ENCODE measurements at regions not wholly inside any gene's neighbourhood (a gene's known extent, or its start where the extent isn't known, plus 50 kb on each side); places are given as distances from the start of the nearest gene placed in this dataset.

DNA sequence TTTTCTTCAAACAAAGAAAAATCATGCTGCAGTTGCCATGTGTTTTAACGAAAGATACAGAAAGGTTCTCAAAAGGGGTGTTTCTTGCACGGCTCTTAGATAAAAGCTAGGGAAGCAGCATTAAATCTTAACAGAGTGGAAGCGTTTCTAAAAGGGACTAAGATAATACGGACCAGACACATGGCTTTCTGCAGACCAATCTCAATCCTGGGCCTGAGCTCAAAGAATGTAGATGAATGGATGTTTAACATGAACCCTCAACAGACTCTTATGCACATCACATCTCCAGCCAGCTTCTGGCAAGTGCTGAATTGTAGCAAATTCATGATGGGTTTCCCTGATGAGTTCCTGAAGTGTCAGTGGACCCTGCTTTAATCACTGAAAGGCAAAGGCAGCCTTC, 80.2 kb upstream of the COX10 start:
- Histone ChIP-seq H3K36me3 (no peaks in the 10 kb centered on the region), H3K27ac (no peak overlapping the region), H3K4me3 (no peak overlapping the region), H3K4me1 (no peaks in the 10 kb centered on the region), H3K9me3 (no peaks in the 10 kb centered on the region), H3K27me3 (no peaks in the 10 kb centered on the region)
- intact Hi-C loops (cut with DNase I; ENCODE audit: low total_unique reads) = no loop called here
- TF ChIP-seq, protein P1, sequence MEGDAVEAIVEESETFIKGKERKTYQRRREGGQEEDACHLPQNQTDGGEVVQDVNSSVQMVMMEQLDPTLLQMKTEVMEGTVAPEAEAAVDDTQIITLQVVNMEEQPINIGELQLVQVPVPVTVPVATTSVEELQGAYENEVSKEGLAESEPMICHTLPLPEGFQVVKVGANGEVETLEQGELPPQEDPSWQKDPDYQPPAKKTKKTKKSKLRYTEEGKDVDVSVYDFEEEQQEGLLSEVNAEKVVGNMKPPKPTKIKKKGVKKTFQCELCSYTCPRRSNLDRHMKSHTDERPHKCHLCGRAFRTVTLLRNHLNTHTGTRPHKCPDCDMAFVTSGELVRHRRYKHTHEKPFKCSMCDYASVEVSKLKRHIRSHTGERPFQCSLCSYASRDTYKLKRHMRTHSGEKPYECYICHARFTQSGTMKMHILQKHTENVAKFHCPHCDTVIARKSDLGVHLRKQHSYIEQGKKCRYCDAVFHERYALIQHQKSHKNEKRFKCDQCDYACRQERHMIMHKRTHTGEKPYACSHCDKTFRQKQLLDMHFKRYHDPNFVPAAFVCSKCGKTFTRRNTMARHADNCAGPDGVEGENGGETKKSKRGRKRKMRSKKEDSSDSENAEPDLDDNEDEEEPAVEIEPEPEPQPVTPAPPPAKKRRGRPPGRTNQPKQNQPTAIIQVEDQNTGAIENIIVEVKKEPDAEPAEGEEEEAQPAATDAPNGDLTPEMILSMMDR (IDR thresholded peaks at IDR 0.05) = no peak
- no peak for DNase-seq

DNA sequence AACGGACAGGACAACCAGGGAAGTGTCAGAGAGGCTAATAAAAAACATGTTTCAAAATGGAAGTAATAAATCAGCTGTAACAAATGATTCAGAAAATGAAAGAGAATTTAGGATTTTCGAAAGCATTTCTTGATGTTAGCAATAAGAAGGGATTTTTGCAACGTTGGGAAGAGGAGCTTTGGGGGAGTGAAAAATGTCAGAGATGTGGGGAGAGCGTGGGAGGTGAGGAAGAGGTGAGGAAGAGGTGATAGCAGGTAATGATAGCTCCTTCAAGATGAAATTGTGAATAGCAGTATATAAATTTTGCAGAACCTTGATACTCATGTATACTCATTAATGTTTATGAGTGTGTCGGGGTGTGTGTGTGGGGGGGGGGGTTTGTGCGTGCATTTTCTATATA, 76.2 kb upstream of the COX10 start:
- no peak overlapping the region for H3K4me3 ChIP-seq

DNA sequence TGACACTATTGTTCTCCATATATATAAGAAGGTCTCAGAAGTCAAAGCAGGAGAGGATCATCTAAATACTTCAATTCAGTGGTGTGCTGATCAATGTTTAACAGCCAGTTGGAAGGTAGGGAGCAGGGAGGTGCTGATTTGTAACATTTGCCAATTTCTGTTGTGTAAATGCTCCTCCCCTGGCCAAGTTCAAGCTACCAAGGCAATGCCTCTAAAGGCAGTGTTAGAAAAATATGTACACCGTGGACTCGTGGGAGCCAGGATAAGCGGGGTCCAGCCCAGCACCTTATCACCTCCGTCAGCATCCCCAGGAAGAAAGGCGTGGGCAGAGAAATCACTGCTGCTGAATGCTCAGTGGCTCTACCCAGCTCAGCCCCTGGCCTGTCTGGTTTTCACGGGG, 75.3 kb upstream of the COX10 start:
- no peaks in the 10 kb centered on the region for H3K27me3 ChIP-seq
- intact Hi-C loops (cut with DNase I; ENCODE audit: low total_unique reads) = no loop called here
- H3K36me3 ChIP-seq = no peaks in the 10 kb centered on the region
- no peak for DNase-seq
- H3K27ac ChIP-seq = no peak overlapping the region
- no peaks in the 10 kb centered on the region for H3K4me1 ChIP-seq
- no peaks in the 10 kb centered on the region for H3K9me3 ChIP-seq
- no peak overlapping the region for H3K4me3 ChIP-seq
- TF ChIP-seq, protein P1 (IDR thresholded peaks at IDR 0.05) = no peak

More for the DNA sequence above, 76.2 kb upstream of the COX10 start:
- DNase-seq = no peak
- H3K27ac ChIP-seq = no peak overlapping the region
- no peaks in the 10 kb centered on the region for H3K27me3 ChIP-seq
- TF ChIP-seq, protein P1 (IDR thresholded peaks at IDR 0.05) = no peak
- intact Hi-C loops (cut with DNase I; ENCODE audit: low total_unique reads) = no loop called here
- H3K4me1 ChIP-seq = no peaks in the 10 kb centered on the region
- no peaks in the 10 kb centered on the region for H3K9me3 ChIP-seq
- H3K36me3 ChIP-seq = no peaks in the 10 kb centered on the region

DNA sequence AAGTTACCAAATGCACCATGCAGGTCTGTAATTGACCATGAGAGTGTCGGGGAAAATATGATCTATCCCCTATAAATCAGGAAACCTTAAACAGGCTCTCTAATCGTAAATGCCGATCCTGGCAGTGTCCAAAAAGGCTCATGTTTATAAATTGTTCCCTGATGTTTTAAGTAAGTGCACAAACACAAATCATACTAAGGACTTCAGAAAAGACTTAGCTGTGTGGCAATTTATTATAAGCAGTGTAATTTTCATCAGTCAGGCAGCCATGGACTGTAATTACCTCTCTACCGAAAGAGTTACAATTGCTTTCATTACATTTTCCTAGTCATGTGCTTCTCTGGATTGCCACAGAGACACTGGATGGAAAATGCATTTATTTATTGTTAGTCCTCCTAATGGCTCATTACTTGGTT, 73.4 kb upstream of the COX10 start:
- intact Hi-C loops (cut with DNase I; ENCODE audit: low total_unique reads) = no loop called here
- Histone ChIP-seq H3K27me3 (no peaks in the 10 kb centered on the region), H3K36me3 (no peaks in the 10 kb centered on the region), H3K9me3 (no peaks in the 10 kb centered on the region), H3K4me1 (no peaks in the 10 kb centered on the region), H3K27ac (no peak overlapping the region), H3K4me3 (no peak overlapping the region)
- no peak for DNase-seq
- TF ChIP-seq, protein P1 (IDR thresholded peaks at IDR 0.05) = no peak

DNA sequence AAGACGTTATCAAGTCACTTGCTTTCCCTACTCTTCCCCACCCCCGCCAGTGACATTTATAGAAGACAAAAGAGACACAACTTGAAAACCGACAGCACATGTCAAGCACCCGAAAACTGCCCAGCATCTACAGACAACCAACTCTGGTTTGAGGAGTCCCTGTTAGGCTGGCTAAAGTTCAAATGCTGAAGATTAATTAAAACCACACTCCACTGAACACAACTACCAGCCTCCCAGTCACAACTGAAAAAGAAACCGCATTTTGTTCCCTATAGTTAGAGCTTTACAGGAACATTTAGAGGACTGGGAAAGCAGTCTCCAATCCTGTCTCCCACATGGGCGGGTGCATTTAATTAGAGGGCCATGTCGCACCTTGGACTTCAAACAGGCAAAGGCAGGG, 73.0 kb upstream of the COX10 start:
- no peak overlapping the region for H3K4me3 ChIP-seq
- H3K4me1 ChIP-seq = no peaks in the 10 kb centered on the region
- DNase-seq = no peak
- H3K27me3 ChIP-seq = no peaks in the 10 kb centered on the region
- no peaks in the 10 kb centered on the region for H3K36me3 ChIP-seq
- TF ChIP-seq, protein P1 (IDR thresholded peaks at IDR 0.05) = no peak
- no peak overlapping the region for H3K27ac ChIP-seq
- intact Hi-C loops (cut with DNase I; ENCODE audit: low total_unique reads) = no loop called here
- H3K9me3 ChIP-seq = no peaks in the 10 kb centered on the region

DNA sequence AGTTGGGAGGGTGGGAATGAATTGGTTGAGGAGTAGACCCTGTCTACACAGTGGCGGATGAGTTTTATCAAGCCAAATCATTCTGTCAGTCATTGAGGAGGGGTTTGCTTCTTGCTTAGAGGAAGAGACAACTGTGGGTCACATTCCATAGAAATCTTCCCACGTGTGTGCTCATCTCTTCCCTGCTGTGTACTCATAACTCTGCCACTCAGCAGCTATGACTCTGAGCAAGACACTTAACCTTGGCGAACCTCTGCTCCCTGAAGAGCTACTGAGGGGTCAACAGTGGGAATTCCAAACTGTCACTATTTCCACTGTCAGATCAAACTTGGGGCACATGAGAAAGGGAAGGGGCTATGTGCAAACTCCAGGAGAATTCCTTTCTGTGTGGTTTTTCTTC, 72.6 kb upstream of the COX10 start:
- Histone ChIP-seq H3K27ac (no peak overlapping the region), H3K9me3 (no peaks in the 10 kb centered on the region), H3K4me3 (no peak overlapping the region), H3K36me3 (no peaks in the 10 kb centered on the region), H3K4me1 (no peaks in the 10 kb centered on the region), H3K27me3 (no peaks in the 10 kb centered on the region)
- TF ChIP-seq, protein P1 (IDR thresholded peaks at IDR 0.05) = no peak
- intact Hi-C loops (cut with DNase I; ENCODE audit: low total_unique reads) = no loop called here
- no peak for DNase-seq
